ENCODE measurements at regions not wholly inside any gene's neighbourhood (a gene's known extent, or its start where the extent isn't known, plus 50 kb on each side); places are given as distances from the start of the nearest gene placed in this dataset.

DNA sequence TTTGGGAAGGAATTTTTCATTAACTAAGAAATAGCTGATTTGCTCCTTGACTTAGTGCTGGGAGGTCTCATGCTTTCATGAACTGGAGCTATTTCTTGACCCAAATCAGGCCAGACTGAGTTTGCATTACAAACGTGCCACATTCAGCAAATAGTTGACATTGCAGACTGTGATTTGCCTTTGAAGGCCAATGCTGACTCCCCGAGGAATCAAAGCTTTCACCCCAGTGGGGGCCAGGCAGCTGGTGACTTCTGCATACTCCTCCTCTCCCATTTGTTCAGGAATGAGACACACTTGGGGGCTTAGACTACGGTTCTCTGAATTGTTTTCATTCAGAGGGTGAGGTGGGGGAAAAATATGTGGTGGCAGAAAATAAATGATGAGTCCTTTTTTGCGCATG, 111.0 kb upstream of the JAZF1 start:
- H3K4me3 Mint-ChIP-seq = no peak overlapping the region
- no peaks in the 10 kb centered on the region for H3K36me3 Mint-ChIP-seq (ENCODE audit: low read depth)
- DNase-seq (ENCODE audit: low read depth, low spot score) = no peak
- peaks cover 5% of the 10 kb centered on the region for H3K9me3 Mint-ChIP-seq
- no peak overlapping the region for H3K27ac Mint-ChIP-seq (ENCODE audit: unreplicated experiment)
- peaks cover 5% of the 10 kb centered on the region for H3K4me1 Mint-ChIP-seq
- TF ChIP-seq CTCF (conservative IDR thresholded peaks at IDR 0.05) = no peak
- no peaks in the 10 kb centered on the region for H3K27me3 Mint-ChIP-seq (ENCODE audit: low read depth)

DNA sequence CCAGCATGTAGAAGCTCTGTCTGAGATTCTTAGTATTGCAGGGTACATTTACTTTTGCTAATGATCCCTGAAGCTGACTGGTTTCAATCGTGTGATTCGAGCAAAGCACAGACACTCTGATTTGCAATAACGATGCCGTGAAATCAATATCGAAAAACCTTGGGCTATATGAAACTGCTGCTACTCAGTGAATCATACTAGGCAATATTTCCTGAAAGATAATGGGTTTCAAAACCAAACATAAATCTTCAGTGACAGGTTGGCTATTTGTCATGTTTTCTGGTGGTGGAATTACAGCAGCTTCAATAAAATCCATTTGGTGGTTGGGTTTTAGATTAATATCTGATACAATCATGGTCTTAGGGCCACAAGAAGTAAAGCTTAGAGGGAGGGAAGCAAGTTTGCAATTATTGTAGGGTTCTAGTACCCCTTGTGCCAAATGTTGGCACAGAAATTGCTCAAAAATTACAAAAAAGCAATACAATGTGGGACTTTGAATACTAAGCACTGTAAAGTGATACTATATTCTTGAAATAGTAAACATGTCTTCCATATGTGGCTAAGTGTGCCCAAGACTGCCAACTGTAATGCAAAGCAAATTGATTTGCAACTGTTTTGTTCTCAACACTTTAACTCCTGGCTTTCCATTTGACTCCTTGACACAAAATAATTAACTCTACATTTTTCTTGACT, 112.4 kb upstream of the JAZF1 start:
- H3K4me3 Mint-ChIP-seq = no peak overlapping the region
- no peak for TF ChIP-seq CTCF (conservative IDR thresholded peaks at IDR 0.05)
- no peak overlapping the region for H3K27ac Mint-ChIP-seq (ENCODE audit: unreplicated experiment)
- H3K9me3 Mint-ChIP-seq = peaks cover 5% of the 10 kb centered on the region
- no peaks in the 10 kb centered on the region for H3K36me3 Mint-ChIP-seq (ENCODE audit: low read depth)
- no peak for DNase-seq (ENCODE audit: low read depth, low spot score)
- no peaks in the 10 kb centered on the region for H3K27me3 Mint-ChIP-seq (ENCODE audit: low read depth)
- H3K4me1 Mint-ChIP-seq = peaks cover 5% of the 10 kb centered on the region

- no peak for DNase-seq (ENCODE audit: low read depth, low spot score)
- Mint-ChIP-seq H3K27ac (ENCODE audit: unreplicated experiment) (no peak overlapping the region), H3K4me3 (no peak overlapping the region), H3K9me3 (peaks cover 5% of the 10 kb centered on the region), H3K36me3 (ENCODE audit: low read depth) (no peaks in the 10 kb centered on the region), H3K27me3 (ENCODE audit: low read depth) (no peaks in the 10 kb centered on the region), H3K4me1 (peaks cover 5% of the 10 kb centered on the region)
- TF ChIP-seq CTCF (conservative IDR thresholded peaks at IDR 0.05) = no peak
These were observed 112.9 kb upstream of the JAZF1 start for GRCh38 chr7:28293527-28293835.

- peaks cover 7% of the 10 kb centered on the region for H3K4me1 Mint-ChIP-seq
- peak; percentile 45 for DNase-seq (ENCODE audit: low read depth, low spot score)
- H3K27ac Mint-ChIP-seq (ENCODE audit: unreplicated experiment) = no peak overlapping the region
- H3K4me3 Mint-ChIP-seq = no peak overlapping the region
- H3K9me3 Mint-ChIP-seq = peaks cover 3% of the 10 kb centered on the region
- peak; percentile 60 for TF ChIP-seq CTCF (conservative IDR thresholded peaks at IDR 0.05)
- H3K36me3 Mint-ChIP-seq (ENCODE audit: low read depth) = no peaks in the 10 kb centered on the region
- peaks cover 5% of the 10 kb centered on the region for H3K27me3 Mint-ChIP-seq (ENCODE audit: low read depth)
These were observed 115.5 kb upstream of the CREB5 start for GRCh38 chr7:28296571-28297483.

GRCh38 chr7:28297801-28298459, 114.4 kb upstream of the CREB5 start:
- no peak for DNase-seq (ENCODE audit: low read depth, low spot score)
- Mint-ChIP-seq H3K27ac (ENCODE audit: unreplicated experiment) (no peak overlapping the region), H3K9me3 (peaks cover 3% of the 10 kb centered on the region), H3K4me3 (no peak overlapping the region), H3K4me1 (peaks cover 6% of the 10 kb centered on the region), H3K27me3 (ENCODE audit: low read depth) (peaks cover 5% of the 10 kb centered on the region), H3K36me3 (ENCODE audit: low read depth) (no peaks in the 10 kb centered on the region)
- no peak for TF ChIP-seq CTCF (conservative IDR thresholded peaks at IDR 0.05)
